Stimulated activated CD4-positive, alpha-beta T cell treated with anti-CD3 and anti-CD28 coated beads, TNF-alpha, amount 100 ng/mL, for 24 hours (primary cell): ENCODE measurements at regions not wholly inside any gene's neighbourhood (a gene's known extent, or its start where the extent isn't known, plus 50 kb on each side); places are given as distances from the start of the nearest gene placed in this dataset.
"Not testable (repeated sequence)": the region's sequence is repeated elsewhere in the genome, so short reads cannot be mapped to it uniquely, and the experiment has no call there.

Experiments used
- DNase-seq, 3 experiments: peaks; one replicate each; pipeline ENCODE4 v3.0.0-alpha.2; 2020; ENCODE audit warnings: low read depth in 3 of 3

DNA sequence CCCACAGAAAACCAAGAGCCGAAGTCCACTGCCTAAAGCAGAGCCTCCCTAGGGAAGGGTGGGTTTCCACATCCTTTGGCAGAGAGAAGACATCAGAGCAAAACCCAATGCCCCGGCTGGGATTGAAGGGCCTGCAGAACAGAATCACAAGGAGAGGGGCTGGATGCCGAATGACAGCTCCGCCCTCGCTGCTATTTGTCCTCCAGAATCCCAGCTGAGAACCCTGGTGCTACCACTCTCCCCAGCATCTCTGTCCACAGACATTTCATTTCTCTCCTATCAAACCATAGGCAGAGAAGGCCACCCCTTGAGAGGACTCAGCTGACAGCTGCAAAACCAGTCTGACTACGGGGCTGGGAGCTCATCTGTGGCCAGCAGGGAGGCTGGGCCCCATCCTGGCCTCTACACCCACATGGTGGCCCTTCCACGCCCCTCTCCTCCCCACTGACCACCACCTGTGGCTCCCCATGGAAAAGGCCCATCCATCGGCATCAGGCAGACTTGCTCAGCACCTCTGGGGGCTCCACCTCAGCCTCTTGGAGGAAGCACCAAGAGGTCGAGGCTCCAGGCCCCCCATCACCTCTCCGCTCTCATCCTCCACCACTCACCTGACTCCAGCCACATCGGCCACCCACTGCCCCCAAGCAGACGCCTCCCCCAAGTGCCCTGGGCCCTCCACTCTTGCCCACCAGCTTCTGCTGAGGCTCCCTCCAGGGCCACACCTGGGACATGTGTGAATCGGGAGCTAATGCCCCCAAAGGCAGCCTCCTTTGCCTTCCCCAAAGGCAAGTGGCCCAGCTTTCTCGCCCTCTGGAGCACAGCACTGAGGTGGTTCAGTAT, 288.5 kb downstream of the C16orf95 start:
- no peak for DNase-seq

DNA sequence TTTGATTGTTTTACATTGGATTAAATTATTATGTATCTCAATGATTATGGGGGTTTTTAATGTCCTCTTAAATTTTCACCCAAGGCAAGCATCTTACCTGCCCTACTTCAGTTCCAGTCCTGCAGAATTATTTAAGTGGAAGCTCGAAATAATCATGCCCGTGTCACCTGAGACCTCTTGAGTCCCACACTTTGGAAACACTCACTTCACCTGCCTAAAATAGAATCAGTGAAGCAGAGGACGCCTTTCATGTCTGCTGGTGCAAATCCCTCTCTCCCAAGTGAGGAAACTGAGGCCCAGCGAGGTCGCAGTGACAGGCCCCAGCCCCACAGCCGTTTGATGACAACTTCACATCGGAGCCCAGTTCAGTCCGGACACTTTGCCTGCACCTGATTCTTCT, 284.6 kb downstream of the C16orf95 start:
- DNase-seq, result no peak

DNA sequence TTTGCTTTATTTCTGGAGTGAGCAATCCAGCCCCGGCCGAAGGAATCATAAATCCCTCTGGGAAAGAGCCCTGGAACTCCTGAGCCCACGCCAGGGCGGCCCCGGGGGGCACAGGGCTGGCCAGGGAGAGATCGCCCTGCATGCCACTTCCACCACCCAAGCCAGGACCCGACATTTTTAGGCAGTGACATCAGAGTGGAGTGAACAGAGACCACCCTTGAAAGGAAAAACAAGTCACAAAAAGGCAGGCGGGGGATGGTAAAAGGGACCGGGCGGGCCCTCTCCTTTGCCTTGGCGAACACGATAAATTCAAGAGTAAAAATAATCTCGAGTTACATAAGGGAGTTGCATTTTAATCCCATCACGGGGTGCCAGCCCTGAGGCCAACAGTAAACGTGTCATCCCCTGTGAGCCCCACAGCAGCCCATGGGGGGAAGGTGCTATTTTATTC, 284.1 kb downstream of the C16orf95 start:
- DNase-seq, result no peak

DNA sequence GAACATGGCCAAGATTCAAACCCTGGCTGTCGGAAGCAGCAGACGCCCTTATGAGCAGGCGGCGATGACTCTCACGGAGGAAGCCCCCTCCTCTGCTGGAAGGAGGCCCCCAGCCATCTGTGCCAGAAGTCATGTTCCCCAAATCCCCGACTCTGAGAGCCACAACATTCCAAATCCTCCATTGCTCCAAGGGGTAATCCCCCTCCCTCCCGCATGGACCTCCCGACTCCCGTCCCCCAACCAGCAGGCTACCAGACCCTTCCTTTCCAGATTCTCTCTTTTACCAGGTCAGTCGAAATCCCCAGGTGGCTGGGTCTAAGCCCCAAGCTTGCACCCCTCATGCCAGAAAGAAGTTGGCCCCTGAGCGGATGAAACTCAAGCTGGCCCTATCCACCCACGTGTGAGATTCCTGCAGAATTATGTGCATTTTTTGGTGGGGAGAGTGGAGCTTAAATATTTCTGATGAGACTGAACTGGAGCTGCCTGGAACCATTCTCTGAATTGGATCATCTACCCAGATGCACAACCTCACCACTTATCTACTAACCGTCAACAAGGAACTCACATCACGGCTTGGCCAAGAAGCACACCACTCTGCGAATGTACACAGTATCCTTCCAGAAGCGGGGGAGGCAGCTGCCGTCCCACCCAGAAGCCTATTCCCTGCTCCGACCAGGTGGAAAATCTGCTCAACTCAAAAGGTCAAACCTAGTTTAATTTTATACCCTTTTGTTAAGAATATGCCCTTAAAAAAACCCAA, 283.5 kb downstream of the C16orf95 start:
- DNase-seq, result no peak

DNA sequence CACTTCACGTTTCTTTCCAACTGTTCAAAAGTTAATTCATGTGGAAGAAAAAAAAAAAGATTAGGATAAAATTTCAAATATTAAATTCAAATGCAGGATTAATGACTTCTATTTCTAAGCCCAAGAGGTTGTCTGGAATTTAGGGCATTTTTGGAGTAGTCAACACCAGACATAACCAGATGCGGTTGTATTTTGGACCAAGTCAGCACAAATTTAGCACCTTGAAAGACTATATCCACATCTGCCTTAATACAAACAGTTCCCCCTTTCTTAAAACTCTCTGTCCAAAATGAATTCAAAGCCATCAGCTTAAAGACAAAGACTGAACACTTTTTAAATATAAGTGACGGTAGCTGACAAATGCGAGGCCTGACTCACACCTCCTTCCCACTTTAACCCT, 282.9 kb downstream of the C16orf95 start:
- DNase-seq, result no peak

DNA sequence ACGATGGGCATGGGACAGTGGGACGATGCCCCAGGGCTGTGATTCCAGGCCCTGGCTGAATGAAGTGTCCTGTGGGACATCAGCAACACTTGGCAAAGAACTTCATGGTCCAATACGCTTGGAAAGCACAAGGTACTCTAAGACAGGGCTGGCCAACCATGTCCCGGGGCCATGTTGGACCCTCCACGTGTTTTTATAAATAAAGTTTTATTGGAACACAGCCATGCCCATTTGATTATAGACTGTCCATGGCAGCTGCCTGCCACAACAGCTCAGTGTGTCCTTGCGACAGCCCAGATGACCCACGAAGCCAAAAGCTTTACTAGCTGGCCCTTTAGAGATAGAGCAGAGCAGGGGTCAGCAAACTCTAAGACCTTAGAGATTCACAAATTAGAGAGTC, 282.1 kb downstream of the C16orf95 start:
- DNase-seq, result no peak

DNA sequence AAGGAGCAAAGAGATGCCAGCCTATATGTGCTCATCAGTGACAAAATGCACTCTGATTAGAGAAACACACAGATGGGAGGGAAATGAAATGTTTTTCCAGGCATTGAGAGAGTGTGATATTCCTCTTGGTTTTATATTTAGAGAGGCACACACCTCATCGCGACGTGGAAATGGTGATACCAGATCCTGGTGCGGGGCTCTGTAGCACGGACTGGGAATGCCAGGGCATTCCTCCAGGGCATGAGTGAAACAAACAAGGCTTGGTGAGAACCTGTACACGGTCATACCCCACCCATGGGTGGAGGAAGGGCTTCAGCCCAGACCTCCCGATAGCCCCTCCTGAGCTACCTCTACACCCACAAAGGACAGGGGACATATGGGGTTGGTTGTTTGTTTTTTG, 280.2 kb downstream of the C16orf95 start:
- DNase-seq, result no peak

DNA sequence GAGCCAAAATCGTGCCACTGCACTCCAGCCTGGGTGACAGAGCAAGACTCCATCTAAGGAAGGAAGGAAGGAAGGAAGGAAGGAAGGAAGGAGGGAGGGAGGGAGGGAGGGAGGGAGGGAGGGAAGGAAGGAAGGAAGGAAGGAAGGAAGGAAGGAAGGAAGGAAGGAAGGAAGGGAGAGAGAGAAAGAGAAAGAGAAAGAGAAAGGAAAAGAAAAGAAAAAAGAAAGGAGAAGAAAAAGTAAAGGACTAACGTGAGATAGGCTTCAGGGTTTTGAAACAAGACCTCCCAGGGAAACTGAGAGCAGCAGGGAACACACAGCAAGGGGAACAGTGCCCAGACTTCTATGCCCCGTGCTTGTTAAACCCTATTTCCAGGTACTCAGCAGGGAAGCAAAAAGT, 278.7 kb downstream of the C16orf95 start:
- DNase-seq, result not testable (repeated sequence)

DNA sequence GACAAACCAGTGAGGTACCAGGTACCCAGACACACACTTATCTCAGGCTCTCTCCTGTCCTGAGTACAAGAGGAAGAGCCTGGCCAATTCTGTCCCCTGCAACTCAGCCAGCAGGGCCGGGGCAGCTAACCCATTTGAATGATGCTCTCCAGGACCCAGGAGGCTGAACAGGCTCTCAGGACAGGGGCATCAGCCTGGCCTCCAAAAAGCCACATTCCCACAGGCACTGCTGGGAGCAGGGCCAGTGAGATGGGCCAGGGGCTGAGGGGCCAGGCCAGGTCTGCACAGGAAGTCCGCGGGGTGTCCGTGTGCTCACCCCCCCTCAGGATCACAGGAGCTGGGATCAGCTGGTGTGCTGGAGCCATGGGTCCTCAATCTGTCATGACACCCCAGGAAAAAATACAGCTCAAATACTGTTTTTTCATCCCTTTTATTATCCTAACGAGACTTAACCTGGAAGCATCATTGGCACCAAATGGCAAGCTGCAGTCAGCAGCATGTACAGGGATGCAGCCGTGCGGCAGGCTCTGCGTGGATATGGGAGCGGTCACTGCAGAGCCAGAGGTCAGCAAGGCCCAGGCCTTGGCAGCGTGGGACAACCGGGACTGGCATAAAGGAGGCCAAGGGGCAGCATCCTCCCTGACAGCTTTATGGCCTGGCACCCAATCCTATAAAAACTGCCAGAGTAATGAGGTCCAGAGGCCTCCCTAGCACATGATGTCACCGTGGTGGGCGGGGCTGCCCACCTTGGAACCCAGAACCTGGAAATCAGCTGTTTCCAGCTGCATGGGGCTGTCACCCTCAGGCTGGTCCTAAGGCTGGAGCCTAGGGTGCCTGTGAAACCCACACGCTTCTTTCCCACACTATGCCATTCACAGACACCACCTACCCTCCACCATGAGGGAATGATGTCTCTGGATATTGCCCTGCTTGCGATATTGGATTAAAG, 276.7 kb downstream of the C16orf95 start:
- no peak for DNase-seq

DNA sequence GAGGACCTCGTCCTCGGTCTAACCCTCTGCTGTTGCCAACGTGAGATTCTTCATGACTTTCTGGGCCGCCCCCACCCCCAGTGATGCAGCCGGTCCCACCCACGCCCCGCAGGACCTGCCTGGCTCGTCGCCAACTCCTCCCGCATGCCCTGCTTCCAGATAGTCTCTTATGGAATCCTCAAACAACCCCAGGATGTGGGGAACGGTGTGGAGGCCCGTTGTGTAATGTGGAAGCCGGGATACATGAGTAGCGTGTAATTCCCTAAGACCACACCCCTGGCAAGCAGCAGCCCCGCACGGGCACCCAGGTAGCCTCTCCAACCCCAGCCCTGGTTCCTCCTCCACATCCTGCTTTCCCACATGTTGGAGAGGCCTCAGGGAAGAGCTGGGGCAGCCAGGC, 275.9 kb downstream of the C16orf95 start:
- DNase-seq, result no peak

DNA sequence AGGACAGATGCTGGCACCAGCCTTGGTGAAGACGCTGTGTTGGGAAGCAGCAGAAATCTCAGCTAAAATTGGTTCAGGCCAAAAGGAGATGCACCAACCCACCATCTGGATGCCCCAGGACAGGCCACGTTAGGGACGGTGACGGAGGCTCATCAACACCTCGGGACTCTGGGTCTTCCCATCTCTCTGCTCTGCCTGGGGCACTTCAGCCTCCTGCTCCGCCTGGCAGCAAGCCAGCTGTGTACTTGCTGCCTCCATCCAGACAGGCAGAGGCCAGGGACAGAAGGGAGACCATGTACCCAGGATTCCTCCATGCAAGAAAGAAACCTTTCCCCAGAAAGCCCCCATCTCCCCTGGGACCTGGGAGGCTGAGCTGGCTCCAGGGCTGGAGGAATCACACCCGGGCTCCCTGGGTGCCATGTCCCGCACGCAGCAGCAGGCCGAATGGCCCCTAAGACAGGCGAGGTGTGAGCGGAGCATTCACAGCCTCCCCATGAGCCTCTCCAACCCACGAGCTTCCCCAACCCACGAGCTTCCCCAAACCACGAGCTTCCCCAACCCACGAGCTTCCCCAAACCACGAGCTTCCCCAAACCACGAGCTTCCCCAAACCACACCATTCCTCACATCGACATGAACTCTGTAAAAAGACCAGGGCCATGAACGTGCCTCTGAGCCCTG, 274.5 kb downstream of the C16orf95 start:
- DNase-seq, result no peak

DNA sequence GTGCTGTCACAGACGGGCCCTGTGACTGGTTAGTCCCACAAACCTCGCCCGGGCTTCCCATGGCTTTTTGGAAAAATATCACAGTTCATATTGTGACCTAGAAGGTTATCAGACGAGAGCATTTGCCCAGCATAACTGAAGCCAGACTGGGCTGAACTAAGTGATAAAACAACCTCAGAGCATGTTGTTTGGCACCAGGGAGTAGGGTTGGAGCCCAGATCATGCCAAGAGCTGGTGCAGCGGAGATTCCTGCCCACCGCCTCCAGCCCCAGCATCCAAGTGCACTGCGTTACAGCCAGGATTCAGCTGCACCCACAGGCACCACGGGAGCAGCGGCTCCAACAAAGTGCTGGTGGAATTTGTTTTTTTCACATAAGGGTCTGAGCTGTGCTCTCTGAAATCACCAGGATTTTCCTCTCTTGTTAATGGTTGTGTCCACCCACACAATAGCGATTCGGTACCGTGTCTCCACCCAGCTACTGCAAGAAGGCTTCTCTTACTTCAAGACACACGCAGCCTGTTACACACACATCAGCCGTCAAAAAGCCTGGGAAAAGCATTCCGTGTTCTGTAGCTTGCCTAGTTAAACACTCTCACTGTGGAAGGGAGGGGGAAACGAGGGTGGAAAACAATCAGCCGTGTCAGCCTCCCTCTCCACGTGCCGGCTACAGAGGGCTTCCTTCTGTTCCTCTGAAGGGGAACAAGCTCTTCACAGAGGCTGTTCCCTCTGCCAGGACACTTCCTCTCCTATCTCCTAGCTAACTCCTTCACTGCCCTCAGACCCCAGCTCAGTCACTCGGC, 273.8 kb downstream of the C16orf95 start:
- DNase-seq, result no peak

DNA sequence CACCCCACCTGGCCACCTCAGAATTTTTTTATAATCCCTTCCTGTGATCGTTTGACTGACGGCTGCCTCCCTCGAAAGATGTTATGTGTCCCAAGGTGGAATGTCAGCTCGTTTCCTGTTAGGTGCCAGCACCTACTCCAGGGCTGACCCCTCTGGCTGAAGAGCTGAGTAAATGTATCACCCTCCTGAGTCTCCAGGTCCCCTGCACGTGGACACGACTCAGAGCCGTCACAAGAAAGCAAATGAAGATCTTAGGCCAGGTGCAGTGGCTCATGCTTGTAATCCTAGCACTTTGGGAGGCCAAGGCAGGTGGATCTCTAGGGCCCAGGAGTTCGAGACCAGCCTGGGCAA, 273.2 kb downstream of the C16orf95 start:
- DNase-seq, result no peak

DNA sequence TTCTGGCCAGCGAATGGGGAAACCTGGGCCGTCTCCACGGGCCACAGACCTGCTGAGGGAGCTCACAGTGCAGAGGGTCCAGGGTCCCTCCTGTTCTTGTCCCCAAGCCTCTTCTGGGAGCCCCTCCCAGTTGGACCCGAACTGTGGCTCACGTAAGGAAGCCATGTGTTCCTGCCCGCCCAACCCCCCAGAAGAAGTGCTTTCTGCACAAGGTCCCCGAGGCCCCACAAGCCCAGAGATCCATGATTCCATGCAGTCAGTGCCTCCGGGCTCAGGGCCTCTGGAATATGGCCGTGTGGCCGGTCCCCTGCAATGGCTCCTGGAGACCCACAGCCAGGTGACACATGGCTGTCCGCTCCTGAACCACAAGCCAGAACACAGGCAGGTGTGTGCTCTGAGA, 272.4 kb downstream of the C16orf95 start:
- DNase-seq, result no peak

DNA sequence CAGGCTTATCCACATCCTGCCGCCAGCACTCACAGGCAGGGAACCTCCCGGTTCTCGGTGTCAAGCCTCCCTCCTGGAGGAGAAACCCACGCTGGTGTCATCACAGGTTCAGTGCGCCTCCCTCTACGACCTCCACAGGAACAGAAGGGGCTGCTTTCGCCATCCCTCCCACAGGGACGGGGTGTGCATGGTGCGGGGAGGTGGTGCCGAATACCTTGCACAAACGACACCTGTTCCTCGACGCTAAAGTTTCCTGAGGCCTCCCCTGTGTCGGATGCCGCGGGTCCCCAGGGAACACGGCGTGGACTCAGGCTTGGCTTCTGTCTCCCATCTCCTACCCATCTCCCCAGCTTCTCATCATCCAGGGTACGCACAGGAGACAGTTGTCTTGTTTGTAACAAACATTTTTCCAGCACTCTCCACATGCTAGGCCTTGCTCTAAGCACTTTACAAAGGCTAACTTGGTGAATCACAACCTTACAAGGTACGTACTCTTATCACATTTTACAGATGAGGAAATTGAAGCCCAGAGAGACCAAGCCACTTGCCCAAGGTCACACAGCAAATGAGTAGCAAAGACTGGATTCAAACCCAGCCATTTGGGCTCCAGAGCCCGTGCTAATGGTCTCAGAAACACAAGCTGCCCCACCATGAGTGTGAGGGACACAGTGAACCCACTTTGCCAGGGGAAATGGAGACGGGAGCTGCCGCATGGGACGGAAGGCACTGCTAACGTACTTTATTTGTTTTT, 271.6 kb downstream of the C16orf95 start:
- no peak for DNase-seq

DNA sequence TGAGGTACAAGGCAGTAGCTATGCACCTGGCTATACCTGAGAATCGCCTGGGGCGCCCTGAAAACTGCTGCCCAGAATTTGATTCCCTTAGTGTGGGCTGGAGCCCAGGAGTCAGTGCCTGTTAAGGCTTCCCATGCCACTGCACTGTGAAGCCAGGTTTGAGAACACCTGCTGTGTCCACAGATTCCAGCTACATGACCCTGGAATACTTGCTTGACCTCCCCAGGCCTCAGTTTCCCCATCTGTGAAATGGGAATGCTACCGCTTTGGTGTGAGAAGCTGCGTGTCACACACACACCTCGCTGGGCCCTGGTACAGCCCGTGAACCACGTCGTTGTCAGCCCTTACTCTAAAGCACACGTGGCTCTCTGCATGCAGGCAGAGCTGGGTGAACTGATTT, 271.0 kb downstream of the C16orf95 start:
- DNase-seq, result no peak

DNA sequence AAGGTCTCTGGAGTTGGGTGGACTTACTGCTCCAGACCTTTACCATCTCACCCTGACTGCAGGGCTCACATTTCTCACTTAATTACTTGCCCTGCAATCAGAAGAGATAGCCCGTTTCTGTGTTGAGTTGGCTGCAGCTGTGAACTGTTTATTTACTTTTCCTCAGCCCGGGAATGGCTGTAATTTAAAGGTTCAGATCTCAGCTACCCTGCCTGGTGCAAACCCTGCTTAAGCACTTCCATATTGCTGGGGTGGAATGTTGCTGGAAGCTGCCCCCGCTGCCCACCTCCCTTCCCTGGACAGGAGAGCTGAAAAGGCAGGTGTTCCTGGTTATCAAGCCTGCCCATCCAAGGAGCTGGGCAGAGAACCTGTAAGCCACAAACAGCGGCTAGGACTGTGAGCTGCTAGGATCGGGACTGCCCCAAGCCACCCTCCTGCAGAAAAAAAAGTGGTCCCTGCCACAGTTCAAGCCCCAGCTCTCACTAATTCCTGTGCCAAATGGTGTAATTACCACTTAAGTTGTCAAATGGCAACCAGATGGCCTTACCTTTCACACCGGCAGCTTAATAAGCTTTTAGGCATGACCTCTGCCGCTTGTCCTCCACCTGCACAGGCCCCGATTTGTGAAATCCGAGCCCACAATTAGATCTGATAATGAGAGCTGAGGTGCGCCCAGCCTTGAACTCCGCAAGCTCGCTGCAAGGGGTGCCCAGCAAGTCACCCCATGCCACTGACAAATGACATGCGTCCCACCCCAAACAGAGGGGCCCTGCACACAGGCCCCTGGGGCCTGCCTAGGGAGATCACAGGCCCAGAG, 269.8 kb downstream of the C16orf95 start:
- no peak for DNase-seq

DNA sequence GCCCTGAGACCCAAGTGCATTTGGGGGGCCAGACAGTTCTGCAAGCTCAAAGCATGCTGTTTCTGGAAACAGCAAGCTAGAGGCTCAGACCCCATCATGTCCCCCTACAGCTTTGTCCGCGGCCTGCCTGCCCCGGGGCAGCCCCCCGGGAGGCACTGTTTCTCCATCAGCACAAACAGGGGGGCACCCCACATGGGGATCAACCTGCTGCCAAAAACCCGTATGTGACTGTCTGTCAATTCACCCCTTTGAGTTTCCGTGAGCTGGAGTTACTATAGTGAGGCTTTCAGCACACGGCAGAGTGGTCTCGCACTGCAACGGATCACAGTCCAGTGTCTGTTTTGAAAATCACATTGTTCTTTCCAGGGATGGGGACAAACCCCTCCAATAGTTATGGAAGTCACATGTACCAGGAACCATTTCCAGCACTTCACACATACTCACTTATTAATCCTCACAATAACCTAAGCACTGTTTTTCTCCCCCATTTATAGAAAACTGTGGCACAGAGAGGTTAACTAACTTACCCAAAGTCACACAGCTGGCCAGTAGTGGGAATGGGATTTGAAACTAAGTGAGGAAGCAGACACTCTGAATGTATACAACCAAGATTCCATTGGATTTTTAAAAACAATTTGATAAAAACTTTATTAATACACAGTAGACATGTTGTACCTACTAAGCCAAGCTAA, 269.0 kb downstream of the C16orf95 start:
- DNase-seq, result no peak

DNA sequence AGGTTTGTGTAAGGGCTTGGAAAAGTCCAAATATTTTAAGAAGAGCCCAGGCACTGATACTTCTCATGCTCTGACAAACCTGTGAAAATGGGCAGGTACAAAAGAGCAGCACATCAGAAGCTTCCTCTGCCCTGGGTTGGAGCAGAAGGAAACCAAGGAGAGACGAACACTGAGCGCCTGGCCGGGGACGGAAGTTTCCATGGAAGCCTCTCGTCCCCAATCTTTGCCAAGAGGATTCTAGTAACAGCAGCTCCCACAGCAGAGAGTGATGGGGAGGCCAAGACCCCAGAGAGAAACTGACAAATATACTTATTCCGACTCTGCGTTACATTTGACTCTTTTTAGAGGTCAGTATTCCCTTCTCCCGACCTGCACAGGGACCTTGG, 268.5 kb downstream of the C16orf95 start:
- no peak for DNase-seq
